Activated naive CD8-positive, alpha-beta T cell treated with anti-CD3 and anti-CD28 coated beads, Interleukin-2, amount 50 U/mL, for 24 hours (primary cell): ENCODE measurements at regions not wholly inside any gene's neighbourhood (a gene's known extent, or its start where the extent isn't known, plus 50 kb on each side); places are given as distances from the start of the nearest gene placed in this dataset.

Experiments
- ATAC-seq: fragments of 150-1000 bp; cut with Tn5 transposase; one replicate; pipeline ENCODE4 v1.10.0; 2021
- DNase-seq: peaks from one replicate; pipeline ENCODE4 v3.0.0; 2021
- H3K27ac Mint-ChIP-seq: one replicate; pipeline ENCODE4 v1.8.0; 2021; ENCODE audit warnings: mild to moderate bottlenecking, mixed read lengths
- H3K27me3 Mint-ChIP-seq: one replicate; pipeline ENCODE4 v1.8.0; 2021; ENCODE audit warnings: mixed read lengths
- H3K36me3 Mint-ChIP-seq: one replicate; pipeline ENCODE4 v1.8.0; 2021; ENCODE audit warnings: low read depth, mixed read lengths
- H3K4me1 Mint-ChIP-seq: one replicate; pipeline ENCODE4 v1.8.0; 2021; ENCODE audit warnings: mixed read lengths
- H3K4me3 Mint-ChIP-seq: one replicate; pipeline ENCODE4 v1.8.0; 2021; ENCODE audit warnings: mild to moderate bottlenecking, moderate library complexity, mixed read lengths
- H3K9me3 Mint-ChIP-seq: one replicate; pipeline ENCODE4 v1.8.0; 2021; ENCODE audit warnings: mixed read lengths

- Mint-ChIP-seq H3K27ac (no peak overlapping the region), H3K9me3 (no peaks in the 10 kb centered on the region), H3K27me3 (peaks cover under 1% of the 10 kb centered on the region), H3K36me3 (no peaks in the 10 kb centered on the region), H3K4me3 (no peak overlapping the region), H3K4me1 (peaks cover 1% of the 10 kb centered on the region)
- no peak for DNase-seq
- no peak for ATAC-seq
These were observed 383.6 kb downstream of the UQCRFS1 start for GRCh38 chr19:28829359-28829758.

GRCh38 chr19:28828276-28828870, 384.6 kb downstream of the UQCRFS1 start:
- no peak overlapping the region for H3K4me3 Mint-ChIP-seq
- no peak overlapping the region for H3K27ac Mint-ChIP-seq
- H3K4me1 Mint-ChIP-seq = peaks cover 1% of the 10 kb centered on the region
- no peak for ATAC-seq
- peaks cover 2% of the 10 kb centered on the region for H3K27me3 Mint-ChIP-seq
- DNase-seq = no peak
- H3K36me3 Mint-ChIP-seq = no peaks in the 10 kb centered on the region
- H3K9me3 Mint-ChIP-seq = no peaks in the 10 kb centered on the region

- ATAC-seq = no peak
- Mint-ChIP-seq H3K36me3 (no peaks in the 10 kb centered on the region), H3K4me3 (no peak overlapping the region), H3K27ac (no peak overlapping the region), H3K4me1 (peaks cover 1% of the 10 kb centered on the region), H3K27me3 (peaks cover 2% of the 10 kb centered on the region), H3K9me3 (no peaks in the 10 kb centered on the region)
- no peak for DNase-seq
These were observed 385.6 kb downstream of the UQCRFS1 start for GRCh38 chr19:28827382-28827781.

GRCh38 chr19:28823338-28823961, 389.5 kb downstream of the UQCRFS1 start:
- no peak for ATAC-seq
- no peak overlapping the region for H3K27ac Mint-ChIP-seq
- peaks cover 2% of the 10 kb centered on the region for H3K27me3 Mint-ChIP-seq
- H3K4me3 Mint-ChIP-seq = no peak overlapping the region
- no peaks in the 10 kb centered on the region for H3K4me1 Mint-ChIP-seq
- no peaks in the 10 kb centered on the region for H3K9me3 Mint-ChIP-seq
- DNase-seq = no peak
- no peaks in the 10 kb centered on the region for H3K36me3 Mint-ChIP-seq

- Mint-ChIP-seq H3K27me3 (peaks cover 3% of the 10 kb centered on the region), H3K9me3 (peaks cover 7% of the 10 kb centered on the region), H3K4me3 (no peak overlapping the region), H3K27ac (no peak overlapping the region), H3K36me3 (no peaks in the 10 kb centered on the region), H3K4me1 (no peaks in the 10 kb centered on the region)
- ATAC-seq = no peak
- DNase-seq = no peak
These were observed 392.7 kb downstream of the UQCRFS1 start for GRCh38 chr19:28820289-28820688.

- H3K27me3 Mint-ChIP-seq = peaks cover 2% of the 10 kb centered on the region
- no peak for DNase-seq
- H3K9me3 Mint-ChIP-seq = peaks cover 7% of the 10 kb centered on the region
- ATAC-seq = no peak
- no peak overlapping the region for H3K4me3 Mint-ChIP-seq
- no peaks in the 10 kb centered on the region for H3K4me1 Mint-ChIP-seq
- H3K36me3 Mint-ChIP-seq = no peaks in the 10 kb centered on the region
- no peak overlapping the region for H3K27ac Mint-ChIP-seq
These were observed 397.7 kb downstream of the UQCRFS1 start for GRCh38 chr19:28815257-28815656.

- peaks cover 36% of the 10 kb centered on the region for H3K27me3 Mint-ChIP-seq
- no peak for ATAC-seq
These were observed 418.6 kb downstream of the UQCRFS1 start for GRCh38 chr19:28794301-28794700.

GRCh38 chr19:28793391-28794168, 419.4 kb downstream of the UQCRFS1 start:
- ATAC-seq (no peak), DNase-seq (no peak)
- peaks cover 32% of the 10 kb centered on the region for H3K27me3 Mint-ChIP-seq
- H3K9me3 Mint-ChIP-seq = peaks cover 16% of the 10 kb centered on the region
- H3K36me3 Mint-ChIP-seq = peaks cover 1% of the 10 kb centered on the region
- no peaks in the 10 kb centered on the region for H3K4me1 Mint-ChIP-seq
- no peak overlapping the region for H3K4me3 Mint-ChIP-seq
- H3K27ac Mint-ChIP-seq = no peak overlapping the region

More at GRCh38 chr19:28794301-28794700, 418.6 kb downstream of the UQCRFS1 start:
- DNase-seq = no peak
- Mint-ChIP-seq H3K27ac (no peak overlapping the region), H3K4me1 (no peaks in the 10 kb centered on the region), H3K9me3 (peaks cover 16% of the 10 kb centered on the region), H3K36me3 (peaks cover 1% of the 10 kb centered on the region), H3K4me3 (no peak overlapping the region)

GRCh38 chr19:28785971-28786370, 427.0 kb downstream of the UQCRFS1 start:
- no peak overlapping the region for H3K4me3 Mint-ChIP-seq
- ATAC-seq (no peak), DNase-seq (no peak)
- H3K4me1 Mint-ChIP-seq = no peaks in the 10 kb centered on the region
- H3K9me3 Mint-ChIP-seq = peaks cover 19% of the 10 kb centered on the region
- no peak overlapping the region for H3K27ac Mint-ChIP-seq
- H3K36me3 Mint-ChIP-seq = no peaks in the 10 kb centered on the region
- no peaks in the 10 kb centered on the region for H3K27me3 Mint-ChIP-seq

GRCh38 chr19:28764066-28764465, 448.9 kb downstream of the UQCRFS1 start:
- peaks cover 2% of the 10 kb centered on the region for H3K36me3 Mint-ChIP-seq
- DNase-seq = no peak
- peaks cover 31% of the 10 kb centered on the region for H3K9me3 Mint-ChIP-seq
- H3K27ac Mint-ChIP-seq = no peak overlapping the region
- no peaks in the 10 kb centered on the region for H3K4me1 Mint-ChIP-seq
- no peaks in the 10 kb centered on the region for H3K27me3 Mint-ChIP-seq
- no peak overlapping the region for H3K4me3 Mint-ChIP-seq
- ATAC-seq = no peak

GRCh38 chr19:28746478-28746877, 466.5 kb downstream of the UQCRFS1 start:
- peaks cover 1% of the 10 kb centered on the region for H3K27me3 Mint-ChIP-seq
- DNase-seq (no peak), ATAC-seq (no peak)
- H3K4me1 Mint-ChIP-seq = no peaks in the 10 kb centered on the region
- H3K36me3 Mint-ChIP-seq = no peaks in the 10 kb centered on the region
- H3K27ac Mint-ChIP-seq = no peak overlapping the region
- H3K4me3 Mint-ChIP-seq = no peak overlapping the region
- no peaks in the 10 kb centered on the region for H3K9me3 Mint-ChIP-seq

- Mint-ChIP-seq H3K9me3 (no peaks in the 10 kb centered on the region), H3K36me3 (no peaks in the 10 kb centered on the region), H3K4me1 (no peaks in the 10 kb centered on the region), H3K4me3 (no peak overlapping the region), H3K27ac (no peak overlapping the region), H3K27me3 (no peaks in the 10 kb centered on the region)
- DNase-seq (no peak), ATAC-seq (no peak)
These were observed 468.0 kb downstream of the UQCRFS1 start for GRCh38 chr19:28744943-28745342.

GRCh38 chr19:28744014-28744413, 468.9 kb downstream of the UQCRFS1 start:
- H3K27ac Mint-ChIP-seq = no peak overlapping the region
- no peaks in the 10 kb centered on the region for H3K4me1 Mint-ChIP-seq
- no peak overlapping the region for H3K4me3 Mint-ChIP-seq
- DNase-seq (no peak), ATAC-seq (no peak)
- no peaks in the 10 kb centered on the region for H3K36me3 Mint-ChIP-seq
- no peaks in the 10 kb centered on the region for H3K9me3 Mint-ChIP-seq
- no peaks in the 10 kb centered on the region for H3K27me3 Mint-ChIP-seq

GRCh38 chr19:28737021-28737895, 475.7 kb downstream of the UQCRFS1 start:
- H3K36me3 Mint-ChIP-seq = no peaks in the 10 kb centered on the region
- no peak overlapping the region for H3K27ac Mint-ChIP-seq
- DNase-seq (no peak), ATAC-seq (no peak)
- H3K27me3 Mint-ChIP-seq = no peaks in the 10 kb centered on the region
- H3K4me1 Mint-ChIP-seq = peaks cover 4% of the 10 kb centered on the region
- no peaks in the 10 kb centered on the region for H3K9me3 Mint-ChIP-seq
- H3K4me3 Mint-ChIP-seq = no peak overlapping the region
